Type B pancreatic cell (in vitro differentiated cells): ENCODE measurements at regions not wholly inside any gene's neighbourhood (a gene's known extent, or its start where the extent isn't known, plus 50 kb on each side); places are given as distances from the start of the nearest gene placed in this dataset.

Experiments used
- DNase-seq: peaks from one replicate; pipeline ENCODE4 v3.0.0; 2021; ENCODE audit warnings: mixed read lengths; ENCODE audit not compliant: unreplicated experiment; ENCODE audit errors: extremely low spot score
- H3K27ac Mint-ChIP-seq: 2 replicates; pipeline ENCODE4 v1.8.0; 2021; ENCODE audit warnings: mild to moderate bottlenecking, mixed read lengths
- H3K27me3 Mint-ChIP-seq: 2 replicates; pipeline ENCODE4 v1.8.0; 2021; ENCODE audit warnings: mixed read lengths
- H3K36me3 Mint-ChIP-seq: 2 replicates; pipeline ENCODE4 v1.8.0; 2021; ENCODE audit warnings: mixed read lengths
- H3K4me1 Mint-ChIP-seq: one replicate; pipeline ENCODE4 v1.8.0; 2021; ENCODE audit warnings: mixed read lengths; ENCODE audit not compliant: unreplicated experiment
- H3K4me3 Mint-ChIP-seq: 2 replicates; pipeline ENCODE4 v1.8.0; 2021; ENCODE audit warnings: mild to moderate bottlenecking, mixed read lengths
- H3K9me3 Mint-ChIP-seq: 2 replicates; pipeline ENCODE4 v1.8.0; 2021; ENCODE audit warnings: mixed read lengths
- TF ChIP-seq, protein P1 (sequence below): fragments of 200-600 bp; sonication (generic); conservative IDR thresholded peaks from 2 replicates; pipeline ENCODE4 v1.5.0; 2021; ENCODE audit warnings: antibody characterized with exemption, mild to moderate bottlenecking

DNA sequence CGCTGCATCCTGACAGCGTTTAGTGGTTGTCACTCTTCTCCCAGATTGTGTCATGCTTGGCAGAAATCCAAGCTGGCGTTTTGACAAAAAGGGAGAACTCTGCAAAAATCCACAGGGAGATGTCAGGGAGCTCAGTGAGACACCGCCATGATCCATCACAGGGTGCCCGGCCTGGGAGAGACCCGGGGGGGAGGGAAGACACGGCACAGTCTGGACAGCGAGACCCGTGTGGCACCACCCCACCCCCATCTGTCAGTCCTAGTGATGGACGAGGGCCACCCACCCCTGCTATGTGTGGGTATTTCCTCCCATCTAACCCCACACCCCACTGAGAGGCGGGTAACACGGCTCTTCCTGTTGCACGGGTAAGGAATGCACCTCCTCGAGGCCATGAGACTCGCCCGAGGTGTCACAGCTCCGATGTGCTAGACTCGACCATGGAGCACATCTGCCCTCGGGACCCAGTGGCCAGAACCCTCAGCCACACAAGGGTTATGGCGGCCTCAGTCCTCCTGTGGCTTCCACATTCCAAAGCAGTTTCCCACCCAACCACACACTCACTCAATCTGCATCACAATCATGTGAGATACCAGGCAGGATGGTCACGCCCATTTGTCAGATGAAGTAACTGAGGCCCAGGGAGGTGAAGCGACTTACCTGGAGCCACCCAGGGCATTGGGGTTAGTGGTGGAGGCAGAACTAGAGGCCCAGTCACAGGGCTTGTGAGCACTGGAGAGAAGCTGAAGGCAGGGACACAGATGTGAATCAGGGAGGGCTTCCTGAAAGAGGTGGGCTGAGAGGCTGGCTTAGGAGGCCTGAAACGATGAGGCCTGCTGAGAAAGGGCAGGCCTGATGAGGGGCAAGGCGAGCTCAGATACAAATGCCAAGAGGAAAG lies 688.5 kb downstream of the MATN1 start:
- no peak overlapping the region for H3K4me3 Mint-ChIP-seq
- TF ChIP-seq, protein P1, sequence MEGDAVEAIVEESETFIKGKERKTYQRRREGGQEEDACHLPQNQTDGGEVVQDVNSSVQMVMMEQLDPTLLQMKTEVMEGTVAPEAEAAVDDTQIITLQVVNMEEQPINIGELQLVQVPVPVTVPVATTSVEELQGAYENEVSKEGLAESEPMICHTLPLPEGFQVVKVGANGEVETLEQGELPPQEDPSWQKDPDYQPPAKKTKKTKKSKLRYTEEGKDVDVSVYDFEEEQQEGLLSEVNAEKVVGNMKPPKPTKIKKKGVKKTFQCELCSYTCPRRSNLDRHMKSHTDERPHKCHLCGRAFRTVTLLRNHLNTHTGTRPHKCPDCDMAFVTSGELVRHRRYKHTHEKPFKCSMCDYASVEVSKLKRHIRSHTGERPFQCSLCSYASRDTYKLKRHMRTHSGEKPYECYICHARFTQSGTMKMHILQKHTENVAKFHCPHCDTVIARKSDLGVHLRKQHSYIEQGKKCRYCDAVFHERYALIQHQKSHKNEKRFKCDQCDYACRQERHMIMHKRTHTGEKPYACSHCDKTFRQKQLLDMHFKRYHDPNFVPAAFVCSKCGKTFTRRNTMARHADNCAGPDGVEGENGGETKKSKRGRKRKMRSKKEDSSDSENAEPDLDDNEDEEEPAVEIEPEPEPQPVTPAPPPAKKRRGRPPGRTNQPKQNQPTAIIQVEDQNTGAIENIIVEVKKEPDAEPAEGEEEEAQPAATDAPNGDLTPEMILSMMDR, result no peak
- peaks cover 4% of the 10 kb centered on the region for H3K9me3 Mint-ChIP-seq
- no peak for DNase-seq
- no peaks in the 10 kb centered on the region for H3K36me3 Mint-ChIP-seq
- H3K4me1 Mint-ChIP-seq, result peaks cover 7% of the 10 kb centered on the region
- H3K27me3 Mint-ChIP-seq, result no peaks in the 10 kb centered on the region
- no peak overlapping the region for H3K27ac Mint-ChIP-seq

DNA sequence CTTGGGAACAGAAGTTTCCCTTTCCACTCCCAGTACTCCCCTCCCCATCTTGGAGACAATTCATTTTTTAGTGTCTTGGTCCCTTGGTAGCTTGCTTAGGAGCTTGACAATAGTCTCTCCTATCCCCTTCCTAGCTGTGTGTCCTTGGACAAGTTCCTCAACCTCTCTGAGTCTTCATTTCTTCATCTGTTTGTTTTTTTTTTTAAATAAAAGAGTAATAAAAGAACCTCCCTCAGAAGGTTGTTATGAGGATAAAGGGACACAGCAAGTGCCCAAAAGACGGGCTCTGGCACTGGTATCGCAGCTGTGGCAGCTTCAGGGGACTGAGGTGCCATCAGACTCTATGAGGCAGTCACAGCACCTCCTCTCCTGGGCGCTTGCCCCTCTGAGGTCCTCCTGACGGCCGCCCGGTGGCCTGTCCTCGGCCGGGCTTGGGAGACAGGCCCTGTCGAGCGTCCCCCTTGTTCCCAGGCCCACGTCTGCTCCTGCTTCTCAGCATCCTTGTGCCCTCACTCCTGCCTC lies 689.2 kb downstream of the MATN1 start:
- no peaks in the 10 kb centered on the region for H3K27me3 Mint-ChIP-seq
- H3K27ac Mint-ChIP-seq, result no peak overlapping the region
- no peak for DNase-seq
- peaks cover 2% of the 10 kb centered on the region for H3K4me1 Mint-ChIP-seq
- TF ChIP-seq, protein P1, result no peak
- peaks cover 4% of the 10 kb centered on the region for H3K9me3 Mint-ChIP-seq
- H3K4me3 Mint-ChIP-seq, result no peak overlapping the region
- H3K36me3 Mint-ChIP-seq, result no peaks in the 10 kb centered on the region

DNA sequence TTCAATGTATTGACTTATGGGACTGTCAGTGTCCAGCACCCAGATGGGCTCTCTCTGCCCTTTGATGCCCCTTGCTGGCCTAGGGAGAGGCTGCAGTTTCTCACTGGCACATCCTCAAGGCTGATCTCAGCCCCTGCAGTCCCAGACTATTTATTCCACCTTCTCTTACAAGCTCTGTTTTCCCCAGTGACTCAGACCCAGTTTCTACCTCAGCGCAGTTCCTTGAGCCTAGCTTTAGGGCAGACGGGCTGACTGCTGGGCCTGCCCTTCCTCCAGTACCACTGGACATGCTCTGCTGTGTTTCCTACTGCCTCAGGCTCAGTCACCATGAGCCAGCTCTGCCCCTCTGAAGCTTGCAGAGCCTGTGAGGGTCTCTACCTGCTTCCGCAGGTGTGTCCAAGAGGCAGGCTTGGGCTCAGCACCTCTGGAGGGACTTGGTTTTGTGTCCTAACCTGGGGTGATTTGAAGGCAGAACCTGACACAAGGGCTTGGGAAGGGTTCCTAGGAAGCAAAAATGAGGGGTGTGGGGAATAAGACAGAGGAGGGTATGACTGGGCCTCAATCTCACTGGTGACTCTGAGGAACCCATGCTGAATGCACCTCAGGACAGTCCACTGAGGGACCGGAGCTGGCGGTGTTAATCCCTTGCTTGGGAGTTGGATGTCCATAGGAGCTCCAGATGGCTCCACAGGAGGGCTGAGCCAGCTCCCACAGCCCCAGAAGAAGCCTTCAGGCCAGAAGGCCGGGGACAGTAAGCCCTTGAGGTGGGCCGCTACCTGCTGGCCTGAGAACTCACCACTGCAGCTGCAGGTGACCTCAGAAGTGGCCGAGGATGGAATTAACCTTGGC lies 689.9 kb downstream of the MATN1 start:
- TF ChIP-seq, protein P1, result no peak
- H3K27ac Mint-ChIP-seq, result no peak overlapping the region
- H3K4me3 Mint-ChIP-seq, result no peak overlapping the region
- H3K4me1 Mint-ChIP-seq, result no peaks in the 10 kb centered on the region
- H3K36me3 Mint-ChIP-seq, result no peaks in the 10 kb centered on the region
- peak; percentile 47 for DNase-seq
- H3K27me3 Mint-ChIP-seq, result peaks cover 1% of the 10 kb centered on the region
- H3K9me3 Mint-ChIP-seq, result peaks cover 4% of the 10 kb centered on the region

DNA sequence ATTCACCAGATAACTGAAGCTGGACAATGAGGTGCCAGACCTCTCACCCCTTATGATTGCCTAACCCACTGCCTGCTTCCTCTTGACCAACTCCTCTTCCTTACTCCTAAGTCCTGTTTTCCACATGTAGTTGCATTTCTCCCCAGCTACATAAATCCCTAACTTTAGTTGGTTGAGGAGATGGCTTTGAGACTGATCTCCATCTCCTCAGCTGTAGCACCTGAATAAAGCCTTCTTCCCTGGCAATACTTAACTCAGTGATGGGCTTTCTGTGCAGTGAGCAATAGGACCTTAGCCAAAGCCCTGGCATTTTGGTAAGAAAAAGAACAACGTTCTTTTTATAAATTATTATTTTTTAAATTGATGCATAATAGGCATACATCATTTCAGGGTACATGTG lies 691.1 kb downstream of the MATN1 start:
- H3K27me3 Mint-ChIP-seq, result peaks cover 5% of the 10 kb centered on the region
- no peak overlapping the region for H3K27ac Mint-ChIP-seq
- no peaks in the 10 kb centered on the region for H3K4me1 Mint-ChIP-seq
- peaks cover 4% of the 10 kb centered on the region for H3K9me3 Mint-ChIP-seq
- no peak overlapping the region for H3K4me3 Mint-ChIP-seq
- TF ChIP-seq, protein P1, result no peak
- no peak for DNase-seq
- no peaks in the 10 kb centered on the region for H3K36me3 Mint-ChIP-seq

DNA sequence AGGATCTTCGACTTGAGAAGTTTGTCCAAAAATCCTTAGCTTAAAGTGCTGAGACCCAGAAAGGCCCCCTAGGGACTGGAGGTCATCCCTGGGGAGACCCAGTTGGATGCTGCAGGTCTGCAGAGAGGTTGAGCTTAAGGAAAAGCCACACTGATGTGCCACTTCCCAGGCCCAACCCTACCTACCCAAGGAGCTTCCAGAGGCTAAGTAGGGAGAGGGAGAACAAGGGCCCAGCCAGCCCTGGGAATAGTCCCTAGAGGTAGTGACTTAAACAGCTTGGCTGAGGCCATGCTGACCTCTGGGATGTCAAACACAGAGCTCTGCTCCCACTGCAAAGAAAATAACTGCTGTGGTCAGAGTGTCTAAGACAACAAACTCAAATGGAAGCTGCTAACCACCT lies 693.7 kb downstream of the MATN1 start:
- DNase-seq, result peak; percentile 29
- H3K36me3 Mint-ChIP-seq, result no peaks in the 10 kb centered on the region
- peaks cover 4% of the 10 kb centered on the region for H3K9me3 Mint-ChIP-seq
- no peaks in the 10 kb centered on the region for H3K4me1 Mint-ChIP-seq
- H3K27me3 Mint-ChIP-seq, result peaks cover 9% of the 10 kb centered on the region
- no peak overlapping the region for H3K4me3 Mint-ChIP-seq
- no peak overlapping the region for H3K27ac Mint-ChIP-seq
- TF ChIP-seq, protein P1, result no peak
